HFF-Myc (cell line): ENCODE measurements at regions not wholly inside any gene's neighbourhood (a gene's known extent, or its start where the extent isn't known, plus 50 kb on each side); places are given as distances from the start of the nearest gene placed in this dataset.

Source experiments
- DNase-seq: peaks from one replicate; pipeline ENCODE4 v3.0.0-alpha.2; 2011; ENCODE audit warnings: low read depth; ENCODE audit errors: extremely low read depth
- H3K4me3 ChIP-seq: replicated peaks from 2 replicates; pipeline ENCODE4 v1.5.1; 2011; ENCODE audit warnings: low read depth, mild to moderate bottlenecking, control low read depth, low read length
- TF ChIP-seq, protein P1 (sequence below): IDR thresholded peaks from 2 replicates; pipeline ENCODE4 v1.5.1; 2012; ENCODE audit warnings: mild to moderate bottlenecking, low read depth, low read length, control low read depth; ENCODE audit errors: missing control alignments

DNA sequence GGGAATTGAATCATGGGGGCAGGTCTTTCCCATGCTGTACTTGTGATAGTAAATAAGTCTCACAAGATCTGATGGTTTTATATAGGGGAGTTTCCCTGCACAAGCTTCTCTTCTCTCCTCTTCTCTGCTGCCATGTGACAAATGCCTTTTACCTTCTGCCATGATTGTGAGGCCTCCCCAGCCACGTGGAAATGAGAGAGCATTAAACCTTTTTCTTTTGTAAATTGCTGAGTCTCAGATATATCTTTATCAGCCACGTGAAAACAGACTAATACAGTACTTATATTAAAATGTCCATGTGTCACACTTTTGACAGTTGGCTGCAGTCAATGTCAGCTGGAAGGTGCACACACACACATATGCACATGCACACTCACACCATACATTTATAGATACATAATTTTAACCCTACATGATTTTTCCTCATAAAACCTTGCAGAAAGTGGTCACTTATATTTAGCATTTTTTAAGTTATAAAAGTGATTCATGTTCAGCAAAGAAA is 128.9 kb downstream of the OTOR start:
- TF ChIP-seq, protein P1, sequence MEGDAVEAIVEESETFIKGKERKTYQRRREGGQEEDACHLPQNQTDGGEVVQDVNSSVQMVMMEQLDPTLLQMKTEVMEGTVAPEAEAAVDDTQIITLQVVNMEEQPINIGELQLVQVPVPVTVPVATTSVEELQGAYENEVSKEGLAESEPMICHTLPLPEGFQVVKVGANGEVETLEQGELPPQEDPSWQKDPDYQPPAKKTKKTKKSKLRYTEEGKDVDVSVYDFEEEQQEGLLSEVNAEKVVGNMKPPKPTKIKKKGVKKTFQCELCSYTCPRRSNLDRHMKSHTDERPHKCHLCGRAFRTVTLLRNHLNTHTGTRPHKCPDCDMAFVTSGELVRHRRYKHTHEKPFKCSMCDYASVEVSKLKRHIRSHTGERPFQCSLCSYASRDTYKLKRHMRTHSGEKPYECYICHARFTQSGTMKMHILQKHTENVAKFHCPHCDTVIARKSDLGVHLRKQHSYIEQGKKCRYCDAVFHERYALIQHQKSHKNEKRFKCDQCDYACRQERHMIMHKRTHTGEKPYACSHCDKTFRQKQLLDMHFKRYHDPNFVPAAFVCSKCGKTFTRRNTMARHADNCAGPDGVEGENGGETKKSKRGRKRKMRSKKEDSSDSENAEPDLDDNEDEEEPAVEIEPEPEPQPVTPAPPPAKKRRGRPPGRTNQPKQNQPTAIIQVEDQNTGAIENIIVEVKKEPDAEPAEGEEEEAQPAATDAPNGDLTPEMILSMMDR: no peak
- no peak overlapping the region for H3K4me3 ChIP-seq
- no peak for DNase-seq

DNA sequence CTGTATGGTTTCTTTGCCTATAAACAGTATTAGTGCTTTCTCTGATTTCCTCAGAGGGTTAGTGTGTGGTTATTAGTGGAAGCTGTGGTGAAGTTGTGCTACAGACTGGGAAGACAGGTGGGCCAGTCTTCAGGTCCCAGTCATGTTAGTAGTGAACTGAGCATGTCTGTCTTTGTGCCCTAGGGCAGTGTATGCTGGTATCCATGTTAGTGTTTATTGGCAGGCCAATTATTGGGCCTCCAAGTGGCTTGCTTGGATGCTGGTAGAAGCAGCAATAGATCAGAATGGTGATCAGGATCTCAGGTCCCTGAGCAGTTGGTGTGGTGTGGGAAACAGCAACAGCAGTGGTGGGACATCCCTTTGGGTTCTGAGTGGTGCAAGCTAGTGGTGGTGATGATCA is 137.6 kb downstream of the OTOR start:
- DNase-seq: no peak
- TF ChIP-seq, protein P1: no peak
- H3K4me3 ChIP-seq: no peak overlapping the region

DNA sequence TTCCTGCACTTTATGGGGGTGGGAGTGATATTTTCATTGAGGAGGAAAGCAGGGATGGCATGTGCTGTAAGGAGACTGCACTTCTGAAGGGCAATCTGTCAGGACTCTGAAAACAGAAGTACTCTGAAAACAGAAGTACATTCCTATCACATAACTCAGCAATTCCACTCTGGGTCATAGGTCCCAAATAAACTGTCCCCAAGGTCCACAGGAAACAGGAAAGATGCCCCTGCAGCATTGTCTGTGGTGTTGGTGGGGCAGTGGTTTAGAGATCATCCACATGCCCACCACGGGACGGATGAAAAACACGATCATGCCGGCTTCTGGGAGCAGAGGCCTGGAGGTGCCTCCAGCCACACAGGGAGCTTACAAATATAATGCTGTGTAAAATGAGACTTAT is 150.3 kb downstream of the OTOR start:
- TF ChIP-seq, protein P1: no peak
- no peak for DNase-seq

GRCh38 chr20:16902662-16903061 is 154.5 kb downstream of the OTOR start:
- no peak for DNase-seq
- no peak overlapping the region for H3K4me3 ChIP-seq
- TF ChIP-seq, protein P1: no peak

More for the DNA sequence above, 150.3 kb downstream of the OTOR start:
- no peak overlapping the region for H3K4me3 ChIP-seq

GRCh38 chr20:16904751-16905150 is 156.6 kb downstream of the OTOR start:
- no peak overlapping the region for H3K4me3 ChIP-seq
- TF ChIP-seq, protein P1: peak; percentile 9
- no peak for DNase-seq

GRCh38 chr20:16914277-16914676 is 166.1 kb downstream of the OTOR start:
- H3K4me3 ChIP-seq: no peak overlapping the region
- TF ChIP-seq, protein P1: no peak
- no peak for DNase-seq

GRCh38 chr20:16916165-16916564 is 168.0 kb downstream of the OTOR start:
- DNase-seq: no peak
- no peak overlapping the region for H3K4me3 ChIP-seq
- TF ChIP-seq, protein P1: no peak
